NOMO-1 treated with dmso at 0.1 percent for 144 hours (cell line): ENCODE measurements at regions not wholly inside any gene's neighbourhood (a gene's known extent, or its start where the extent isn't known, plus 50 kb on each side); places are given as distances from the start of the nearest gene placed in this dataset.
A peak's percentile ranks its signal among the peaks of the same experiment; 100 is the strongest.
"Not testable (repeated sequence)": the region's sequence is repeated elsewhere in the genome, so short reads cannot be mapped to it uniquely, and the experiment has no call there.

Experiments used
- DNase-seq: peaks from one replicate; lab custom pipeline; 2025; ENCODE audit not compliant: unreplicated experiment; lab: John Stamatoyannopoulos, UW

GRCh38 chr7:81195033-81195432 lies 276.2 kb upstream of the SEMA3C start:
- no peak for DNase-seq

GRCh38 chr7:81190997-81191768 lies 272.3 kb upstream of the SEMA3C start:
- no peak for DNase-seq

GRCh38 chr7:81187753-81188152 lies 268.9 kb upstream of the SEMA3C start:
- no peak for DNase-seq

- DNase-seq, result no peak
Observed at GRCh38 chr7:81186691-81187090, 267.8 kb upstream of the SEMA3C start.

- DNase-seq, result no peak
Observed at GRCh38 chr7:81185072-81185471, 266.2 kb upstream of the SEMA3C start.

- DNase-seq, result no peak
Observed at GRCh38 chr7:81183326-81183725, 264.5 kb upstream of the SEMA3C start.

GRCh38 chr7:81182056-81182455 lies 263.2 kb upstream of the SEMA3C start:
- not testable (repeated sequence) for DNase-seq

- no peak for DNase-seq
Observed at GRCh38 chr7:81181066-81181465, 262.2 kb upstream of the SEMA3C start.

- no peak for DNase-seq
Observed at GRCh38 chr7:81180573-81180972, 261.7 kb upstream of the SEMA3C start.

GRCh38 chr7:81175275-81175940 lies 256.6 kb upstream of the SEMA3C start:
- DNase-seq, result no peak

- DNase-seq, result no peak
Observed at GRCh38 chr7:81173766-81174281, 255.0 kb upstream of the SEMA3C start.

- no peak for DNase-seq
Observed at GRCh38 chr7:81170291-81170690, 251.4 kb upstream of the SEMA3C start.

- DNase-seq, result no peak
Observed at GRCh38 chr7:81167934-81168333, 249.1 kb upstream of the SEMA3C start.

GRCh38 chr7:81165070-81165469 lies 246.2 kb upstream of the SEMA3C start:
- no peak for DNase-seq

- DNase-seq, result no peak
Observed at GRCh38 chr7:81162771-81163525, 244.1 kb upstream of the SEMA3C start.

- DNase-seq, result no peak
Observed at GRCh38 chr7:81162234-81162633, 243.4 kb upstream of the SEMA3C start.

GRCh38 chr7:81161451-81162075 lies 242.7 kb upstream of the SEMA3C start:
- peak; percentile 90 for DNase-seq

- DNase-seq, result no peak
Observed at GRCh38 chr7:81159402-81159801, 240.6 kb upstream of the SEMA3C start.

GRCh38 chr7:81158189-81158588 lies 239.3 kb upstream of the SEMA3C start:
- DNase-seq, result no peak

- DNase-seq, result no peak
Observed at GRCh38 chr7:81155654-81156373, 237.0 kb upstream of the SEMA3C start.

- DNase-seq, result no peak
Observed at GRCh38 chr7:81154565-81154964, 235.7 kb upstream of the SEMA3C start.
